Hepatocyte (in vitro differentiated cells): ENCODE measurements at regions not wholly inside any gene's neighbourhood (a gene's known extent, or its start where the extent isn't known, plus 50 kb on each side); places are given as distances from the start of the nearest gene placed in this dataset.

Experiments used
- EZH2 ChIP-seq: fragments of 200-600 bp; sonication (generic); IDR thresholded peaks from 2 replicates; pipeline ENCODE4 v1.6.1; 2016; ENCODE audit warnings: antibody characterized with exemption, mild to moderate bottlenecking, borderline replicate concordance
- EZH2phosphoT487 ChIP-seq: fragments of 200-600 bp; sonication (generic); IDR thresholded peaks from one replicate; pipeline ENCODE4 v1.6.1; 2018; ENCODE audit warnings: antibody characterized with exemption, mild to moderate bottlenecking, low read depth, moderate library complexity; ENCODE audit not compliant: unreplicated experiment, severe bottlenecking
- TF ChIP-seq, protein P1 (sequence below): fragments of 200-600 bp; sonication (generic); IDR thresholded peaks from 2 replicates; pipeline ENCODE4 v1.5.1; 2016; ENCODE audit warnings: antibody characterized with exemption, mild to moderate bottlenecking; ENCODE audit not compliant: poor library complexity

DNA sequence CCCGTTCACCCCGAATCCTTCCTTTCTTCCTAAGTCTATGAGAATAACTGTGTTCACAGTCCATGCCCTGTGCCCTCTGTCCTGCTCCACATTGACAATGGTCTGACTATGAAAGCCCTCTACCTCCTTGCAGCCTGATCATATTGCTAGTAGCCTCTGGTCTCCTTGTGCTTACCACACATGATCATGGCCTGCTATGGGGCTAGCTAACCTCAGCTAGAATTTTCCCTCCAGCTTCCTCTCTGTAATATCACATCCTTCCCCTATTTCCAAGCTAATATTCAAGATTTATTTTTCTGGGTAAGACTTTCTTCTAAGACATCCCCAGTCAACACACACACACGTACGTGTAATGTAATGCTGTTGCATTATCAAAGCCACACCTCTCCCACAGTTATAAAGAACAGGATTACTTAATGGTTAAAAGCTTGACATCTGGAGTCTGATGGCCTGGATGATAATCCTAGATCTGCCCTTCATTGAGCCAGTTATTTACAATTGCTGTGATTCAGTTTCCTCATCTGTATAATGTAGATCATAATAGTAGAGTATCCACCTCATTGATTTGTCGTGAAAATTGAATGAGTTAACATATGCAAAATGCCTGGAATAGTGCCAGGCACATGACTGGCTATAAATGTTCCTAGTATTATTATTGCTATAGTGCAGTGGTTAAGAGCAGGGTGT lies 214.4 kb upstream of the BLID start:
- TF ChIP-seq, protein P1, sequence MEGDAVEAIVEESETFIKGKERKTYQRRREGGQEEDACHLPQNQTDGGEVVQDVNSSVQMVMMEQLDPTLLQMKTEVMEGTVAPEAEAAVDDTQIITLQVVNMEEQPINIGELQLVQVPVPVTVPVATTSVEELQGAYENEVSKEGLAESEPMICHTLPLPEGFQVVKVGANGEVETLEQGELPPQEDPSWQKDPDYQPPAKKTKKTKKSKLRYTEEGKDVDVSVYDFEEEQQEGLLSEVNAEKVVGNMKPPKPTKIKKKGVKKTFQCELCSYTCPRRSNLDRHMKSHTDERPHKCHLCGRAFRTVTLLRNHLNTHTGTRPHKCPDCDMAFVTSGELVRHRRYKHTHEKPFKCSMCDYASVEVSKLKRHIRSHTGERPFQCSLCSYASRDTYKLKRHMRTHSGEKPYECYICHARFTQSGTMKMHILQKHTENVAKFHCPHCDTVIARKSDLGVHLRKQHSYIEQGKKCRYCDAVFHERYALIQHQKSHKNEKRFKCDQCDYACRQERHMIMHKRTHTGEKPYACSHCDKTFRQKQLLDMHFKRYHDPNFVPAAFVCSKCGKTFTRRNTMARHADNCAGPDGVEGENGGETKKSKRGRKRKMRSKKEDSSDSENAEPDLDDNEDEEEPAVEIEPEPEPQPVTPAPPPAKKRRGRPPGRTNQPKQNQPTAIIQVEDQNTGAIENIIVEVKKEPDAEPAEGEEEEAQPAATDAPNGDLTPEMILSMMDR: no peak
- TF ChIP-seq EZH2 (no peak), EZH2phosphoT487 (no peak)
